EL (cell line): ENCODE measurements at regions not wholly inside any gene's neighbourhood (a gene's known extent, or its start where the extent isn't known, plus 50 kb on each side); places are given as distances from the start of the nearest gene placed in this dataset.
"Not testable (repeated sequence)": the region's sequence is repeated elsewhere in the genome, so short reads cannot be mapped to it uniquely, and the experiment has no call there.

Experiments
- DNase-seq: peaks from one replicate; pipeline ENCODE4 v3.0.0-alpha.2; 2016

DNA sequence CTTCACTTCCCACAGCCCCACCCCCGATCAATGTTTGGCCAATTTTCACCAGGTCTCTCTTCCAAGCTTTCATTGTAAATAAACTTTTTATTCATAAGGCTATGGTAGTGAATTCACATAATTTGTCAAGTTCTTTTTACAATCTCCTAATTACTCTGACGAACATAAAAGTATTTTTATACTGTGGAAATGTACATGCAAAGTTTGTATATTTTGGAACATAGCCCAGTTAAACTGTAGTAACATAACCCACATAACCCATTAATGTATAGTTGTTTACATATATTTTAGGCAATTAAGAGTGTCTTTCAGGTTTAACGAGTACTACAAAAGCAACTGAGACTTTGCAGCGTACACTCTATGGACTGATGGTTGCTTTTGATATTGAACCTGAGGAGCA lies 228.3 kb upstream of the ERBB4 start:
- no peak for DNase-seq

GRCh38 chr2:212752730-212753351 lies 214.2 kb upstream of the ERBB4 start:
- DNase-seq: no peak

DNA sequence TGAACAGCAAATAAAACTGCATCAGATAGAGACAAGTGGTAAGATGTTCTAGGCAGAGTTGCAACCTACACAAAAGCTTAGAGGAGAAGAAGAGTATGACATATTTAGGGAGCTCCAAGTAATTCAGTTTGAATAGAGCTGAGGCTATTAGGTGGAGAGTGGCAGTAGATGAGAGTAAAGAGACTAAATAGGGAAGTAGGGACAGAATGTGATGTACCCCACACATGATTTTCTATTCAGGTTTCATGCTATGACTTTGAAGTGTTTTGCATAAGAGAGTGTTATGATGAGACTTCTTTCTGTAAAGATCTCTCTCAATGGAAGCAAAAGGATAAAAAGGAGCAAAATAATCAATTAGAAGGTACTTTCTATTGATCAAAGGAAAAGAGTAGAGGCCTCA lies 206.8 kb upstream of the ERBB4 start:
- DNase-seq: no peak

- DNase-seq: peak; percentile 7
Measured at GRCh38 chr2:212737392-212738172, 199.0 kb upstream of the ERBB4 start.

- DNase-seq: no peak
Measured at GRCh38 chr2:212736385-212736726, 197.8 kb upstream of the ERBB4 start.

GRCh38 chr2:212733273-212733672 lies 194.7 kb upstream of the ERBB4 start:
- no peak for DNase-seq

DNA sequence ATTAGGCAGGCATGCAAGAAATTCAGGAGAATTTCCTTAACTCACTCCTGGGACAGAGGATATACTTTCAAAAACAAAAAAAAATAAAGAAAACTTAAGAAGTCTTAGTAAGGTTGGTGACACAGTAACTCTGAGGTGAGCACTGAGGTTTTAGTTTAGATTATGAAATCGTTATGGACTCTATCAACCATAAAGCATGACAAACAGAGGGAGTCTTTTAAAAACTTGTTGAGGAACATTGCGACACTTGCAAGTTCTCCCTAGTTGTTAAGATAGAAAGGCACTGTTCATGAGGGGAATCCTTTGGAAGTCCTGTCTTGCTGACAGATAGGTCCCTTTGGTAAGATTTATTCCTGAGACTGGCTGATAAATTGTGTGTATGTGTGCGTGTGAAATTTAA lies 194.3 kb upstream of the ERBB4 start:
- DNase-seq: no peak

DNA sequence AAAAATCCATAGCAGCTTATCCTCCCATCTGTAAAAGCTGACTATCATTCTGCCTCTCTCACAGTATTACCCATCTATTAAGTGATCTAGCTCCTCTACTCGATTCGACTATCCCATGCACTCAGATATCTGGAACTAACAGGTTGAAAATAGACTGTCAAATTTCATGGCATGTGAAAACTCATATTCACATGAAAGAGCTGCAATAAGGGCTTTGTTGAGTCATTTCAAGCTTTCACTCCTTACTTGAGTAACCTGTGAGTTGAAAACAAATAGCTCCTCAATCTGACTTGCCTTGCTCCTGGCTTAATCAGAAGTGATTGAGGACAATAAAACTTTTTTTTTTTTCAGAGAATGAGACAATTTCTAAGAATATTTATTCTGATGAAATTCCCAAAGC lies 192.4 kb upstream of the ERBB4 start:
- DNase-seq: no peak

DNA sequence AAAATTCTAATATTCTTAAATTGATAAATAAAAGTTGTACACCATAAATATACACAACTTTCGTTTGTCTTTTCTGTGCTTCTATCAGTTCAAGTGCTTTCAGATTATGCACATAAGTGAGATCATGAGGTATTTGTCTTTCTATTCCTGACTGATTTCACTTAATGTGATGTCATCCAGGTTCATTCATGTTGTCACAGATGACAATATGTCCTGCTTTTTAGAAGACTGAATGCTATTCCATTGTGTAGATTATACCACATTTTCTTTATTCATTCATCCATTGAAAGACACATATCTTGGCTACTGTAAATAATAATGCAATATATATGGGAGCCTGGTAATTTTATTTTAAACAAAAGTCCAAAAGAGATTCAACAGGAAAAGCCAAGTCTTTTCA lies 190.1 kb upstream of the ERBB4 start:
- no peak for DNase-seq

- DNase-seq: no peak
Measured at GRCh38 chr2:212727751-212728150, 189.1 kb upstream of the ERBB4 start.

DNA sequence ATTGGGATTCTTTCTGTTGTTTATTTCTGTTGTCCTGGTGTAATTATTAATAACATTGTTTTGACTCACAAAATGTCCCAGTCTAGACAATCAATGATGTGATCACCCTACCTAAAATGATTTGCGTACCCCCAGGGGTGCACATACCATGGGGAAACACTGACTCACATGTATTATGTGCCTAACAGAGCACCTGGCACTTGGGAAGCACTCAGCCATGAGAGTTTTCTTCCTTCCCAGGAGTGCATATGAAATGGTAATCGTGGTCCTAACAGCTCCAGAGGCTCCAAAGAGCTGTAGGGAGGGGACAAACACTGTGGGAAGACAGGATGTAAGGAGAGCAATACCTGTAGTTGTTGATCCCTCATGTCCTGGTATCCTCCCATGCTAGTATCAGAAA lies 187.8 kb upstream of the ERBB4 start:
- no peak for DNase-seq

DNA sequence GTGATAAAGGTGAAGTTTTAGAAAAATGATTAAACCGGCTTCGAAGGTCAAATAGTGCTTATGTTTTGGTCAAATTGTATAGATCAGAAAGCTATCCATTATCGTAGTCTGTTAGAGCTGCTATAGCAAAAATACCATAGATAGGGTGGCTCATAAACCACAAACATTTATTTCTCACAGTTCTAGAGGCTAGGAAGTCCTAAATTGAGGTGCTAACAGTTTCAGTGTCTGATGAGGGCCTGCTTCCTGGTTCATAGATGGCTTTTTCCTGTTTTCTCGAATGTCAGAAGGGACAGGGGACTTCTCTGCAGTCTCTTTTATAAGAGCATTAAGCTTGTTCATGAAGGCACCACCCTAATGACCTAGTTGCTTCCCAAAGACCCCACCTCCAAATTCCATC lies 186.6 kb upstream of the ERBB4 start:
- DNase-seq: no peak

- peak; percentile 64 for DNase-seq
Measured at GRCh38 chr2:212723226-212723625, 184.6 kb upstream of the ERBB4 start.

DNA sequence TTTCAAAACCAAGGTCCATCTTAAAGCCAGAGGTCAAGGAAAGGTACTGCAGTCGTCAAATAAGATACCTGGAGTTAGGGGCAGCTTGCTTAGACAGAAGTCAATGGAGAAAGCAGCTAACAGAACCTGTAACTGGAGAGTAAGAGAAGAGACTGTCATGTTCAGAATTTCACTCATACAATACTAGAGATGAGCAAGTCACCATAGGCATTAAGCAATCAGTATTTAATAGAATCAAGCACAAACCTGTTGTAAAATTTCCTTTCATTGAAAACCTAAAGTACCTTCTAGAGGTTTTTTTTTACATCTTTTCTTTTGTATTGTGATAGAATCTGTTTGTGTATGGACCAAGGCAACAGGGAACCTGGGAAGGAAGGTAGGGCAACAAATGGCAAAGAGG lies 183.4 kb upstream of the ERBB4 start:
- no peak for DNase-seq

GRCh38 chr2:212721026-212721451 lies 182.4 kb upstream of the ERBB4 start:
- DNase-seq: no peak

DNA sequence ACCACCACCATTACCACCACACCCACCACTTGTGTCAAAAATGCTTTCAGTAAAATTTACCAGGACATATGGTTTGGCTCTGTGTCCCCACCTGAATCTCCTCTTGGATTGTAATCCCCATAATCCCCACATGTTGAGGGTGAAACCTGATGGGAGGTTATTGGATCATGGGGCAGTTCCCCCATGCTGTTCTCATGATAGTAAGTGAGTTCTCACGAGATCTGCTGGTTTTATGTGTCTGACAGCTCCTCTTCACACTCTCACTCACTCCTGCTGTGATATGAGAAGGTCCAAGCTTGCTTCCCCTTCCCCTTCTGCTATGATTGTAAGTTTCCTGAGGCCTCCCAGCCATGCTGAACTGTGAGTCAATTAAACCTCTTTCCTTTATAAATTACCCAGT lies 176.8 kb upstream of the ERBB4 start:
- not testable (repeated sequence) for DNase-seq

DNA sequence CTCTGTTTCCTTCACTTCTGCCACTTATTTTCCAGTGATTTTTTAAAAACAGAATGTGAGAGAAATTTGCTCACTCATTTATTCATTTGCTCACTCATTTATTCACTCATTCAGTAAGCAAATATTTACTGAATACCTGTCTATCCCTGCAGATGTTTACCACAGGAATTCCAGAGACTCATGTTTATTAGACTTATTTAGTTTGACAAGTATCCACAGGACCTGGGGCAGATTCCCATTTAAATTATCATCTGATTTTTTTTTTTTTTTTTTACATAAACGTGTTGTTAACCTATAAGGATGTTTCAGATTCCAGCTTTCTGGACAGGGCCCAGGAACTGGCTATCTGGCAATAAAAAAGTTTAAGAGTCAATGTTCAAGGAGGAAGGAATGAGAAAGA lies 175.1 kb upstream of the ERBB4 start:
- peak; percentile 15 for DNase-seq

DNA sequence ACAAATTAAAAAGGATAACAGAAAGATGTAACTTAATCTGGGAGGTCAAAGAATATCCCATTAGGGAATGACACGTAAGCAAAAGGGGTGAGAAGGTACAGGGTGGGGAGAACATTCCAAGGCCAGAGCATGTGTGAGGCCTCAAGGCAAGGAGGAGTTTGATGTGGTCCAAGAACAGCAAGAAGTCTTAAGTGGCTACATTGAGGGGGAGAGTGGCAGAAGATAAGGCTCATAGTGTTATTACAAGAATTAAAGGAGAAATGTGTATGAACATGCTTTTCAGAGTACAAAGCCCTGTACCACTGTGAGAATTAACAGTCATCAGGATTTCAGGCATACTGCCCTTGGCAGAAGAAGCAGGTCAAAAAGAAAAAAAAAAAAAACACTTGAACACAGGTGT lies 174.4 kb upstream of the ERBB4 start:
- DNase-seq: peak; percentile 18

DNA sequence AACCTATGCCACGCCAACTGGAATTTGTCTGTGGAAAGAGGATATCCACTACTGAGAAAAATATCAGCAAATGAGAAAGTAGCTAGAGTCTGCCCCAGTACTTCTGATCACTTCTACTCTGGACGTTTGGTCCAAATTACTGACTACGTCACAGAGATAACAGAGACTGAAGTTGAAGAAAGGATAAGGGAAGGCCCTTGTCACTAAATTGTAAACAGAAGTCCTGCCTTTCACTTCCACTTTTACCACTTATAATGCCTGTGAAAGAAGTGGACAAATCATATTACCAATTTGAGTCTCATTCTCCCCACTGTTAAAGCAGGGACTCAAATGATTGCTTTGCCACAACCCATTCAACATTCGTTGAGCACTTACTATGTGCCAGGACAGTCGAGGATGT lies 173.9 kb upstream of the ERBB4 start:
- peak; percentile 20 for DNase-seq

DNA sequence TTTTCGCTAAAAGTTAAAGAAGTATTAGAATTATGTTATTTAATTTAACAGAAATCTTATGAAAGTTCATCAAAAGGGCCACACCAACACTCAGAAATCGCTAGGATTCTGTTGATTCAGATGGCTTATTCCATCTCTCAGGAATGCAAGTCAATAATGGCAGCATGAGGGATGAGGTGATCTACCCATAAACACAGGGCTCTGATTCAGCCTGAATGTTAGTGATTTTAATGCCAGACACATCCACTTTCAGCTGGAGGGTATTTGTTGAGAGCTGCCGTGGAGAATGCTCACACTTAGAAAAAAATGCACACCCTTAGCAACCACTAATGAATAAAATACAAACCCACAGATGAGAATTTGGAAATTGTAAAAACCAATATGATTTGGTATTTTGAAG lies 173.3 kb upstream of the ERBB4 start:
- peak; percentile 90 for DNase-seq

- DNase-seq: peak; percentile 36
Measured at GRCh38 chr2:212709280-212709679, 170.7 kb upstream of the ERBB4 start.

DNA sequence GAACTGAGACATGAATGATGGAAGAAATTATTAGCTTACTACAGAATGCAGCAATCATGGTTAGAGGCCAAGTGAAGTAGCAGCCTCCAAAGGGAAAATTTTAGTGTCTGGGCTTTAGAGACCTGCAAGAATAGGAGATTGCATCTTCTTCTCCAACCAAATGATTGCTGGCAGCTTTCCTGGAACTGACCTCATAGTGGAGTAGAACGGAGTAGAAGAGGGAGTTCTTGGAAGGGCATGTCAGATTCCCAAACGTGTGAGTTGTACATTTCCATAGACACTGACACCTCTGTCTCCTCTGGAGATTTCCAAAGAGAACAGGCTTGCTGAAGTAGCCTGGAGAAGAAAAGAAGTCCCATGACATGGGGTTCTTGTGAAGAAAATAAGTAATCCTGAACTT lies 169.8 kb upstream of the ERBB4 start:
- peak; percentile 67 for DNase-seq

DNA sequence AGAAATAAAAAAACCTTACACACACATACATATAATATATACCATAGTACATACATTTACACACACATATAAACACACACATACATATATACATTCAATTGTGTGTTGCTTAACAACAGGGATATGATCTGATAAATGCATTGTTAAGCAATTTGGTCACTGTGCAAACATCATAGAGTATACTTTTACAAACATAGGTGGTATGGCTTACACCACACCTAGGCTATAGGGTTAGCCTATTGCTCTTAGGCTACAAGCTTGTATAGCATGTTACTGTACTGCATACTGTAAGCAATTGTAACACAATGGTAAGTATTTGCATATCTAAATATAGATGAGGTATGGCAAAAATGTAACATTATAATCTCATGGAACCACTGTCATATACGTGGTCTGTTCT lies 156.8 kb upstream of the ERBB4 start:
- no peak for DNase-seq

GRCh38 chr2:212694398-212694797 lies 155.8 kb upstream of the ERBB4 start:
- no peak for DNase-seq

- DNase-seq: no peak
Measured at GRCh38 chr2:212692466-212692865, 153.9 kb upstream of the ERBB4 start.
